ENCODE measurements at regions not wholly inside any gene's neighbourhood (a gene's known extent, or its start where the extent isn't known, plus 50 kb on each side); places are given as distances from the start of the nearest gene placed in this dataset.

DNA sequence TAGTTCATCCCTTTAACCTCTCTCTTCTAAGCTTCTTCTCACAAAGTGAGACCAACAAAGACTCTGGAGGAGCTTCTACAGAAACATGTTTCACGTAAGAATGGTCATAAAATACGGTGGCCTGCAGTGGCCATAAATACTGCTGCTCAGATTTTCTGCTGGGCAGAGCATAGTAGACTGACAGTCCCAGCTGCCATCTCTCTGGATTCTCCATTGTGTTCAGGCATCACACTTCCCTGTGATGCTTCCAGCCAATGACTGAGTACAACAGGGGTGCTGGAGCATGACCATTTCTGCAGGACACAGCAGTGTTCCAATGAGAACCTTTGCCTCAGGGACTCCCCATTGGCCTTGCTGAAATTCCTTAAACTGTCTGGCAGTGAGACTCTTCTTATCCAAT, 392.6 kb downstream of the MMUT start:
- Histone ChIP-seq H3K4me3 (no peak overlapping the region), H3K27ac (no peak overlapping the region), H3K27me3 (no peaks in the 10 kb centered on the region), H3K9me3 (no peaks in the 10 kb centered on the region), H3K36me3 (no peaks in the 10 kb centered on the region), H3K4me1 (ENCODE audit: insufficient read depth) (no peaks in the 10 kb centered on the region)
- intact Hi-C loops (cut with DNase I): no loop called here
- TF ChIP-seq, protein P1, sequence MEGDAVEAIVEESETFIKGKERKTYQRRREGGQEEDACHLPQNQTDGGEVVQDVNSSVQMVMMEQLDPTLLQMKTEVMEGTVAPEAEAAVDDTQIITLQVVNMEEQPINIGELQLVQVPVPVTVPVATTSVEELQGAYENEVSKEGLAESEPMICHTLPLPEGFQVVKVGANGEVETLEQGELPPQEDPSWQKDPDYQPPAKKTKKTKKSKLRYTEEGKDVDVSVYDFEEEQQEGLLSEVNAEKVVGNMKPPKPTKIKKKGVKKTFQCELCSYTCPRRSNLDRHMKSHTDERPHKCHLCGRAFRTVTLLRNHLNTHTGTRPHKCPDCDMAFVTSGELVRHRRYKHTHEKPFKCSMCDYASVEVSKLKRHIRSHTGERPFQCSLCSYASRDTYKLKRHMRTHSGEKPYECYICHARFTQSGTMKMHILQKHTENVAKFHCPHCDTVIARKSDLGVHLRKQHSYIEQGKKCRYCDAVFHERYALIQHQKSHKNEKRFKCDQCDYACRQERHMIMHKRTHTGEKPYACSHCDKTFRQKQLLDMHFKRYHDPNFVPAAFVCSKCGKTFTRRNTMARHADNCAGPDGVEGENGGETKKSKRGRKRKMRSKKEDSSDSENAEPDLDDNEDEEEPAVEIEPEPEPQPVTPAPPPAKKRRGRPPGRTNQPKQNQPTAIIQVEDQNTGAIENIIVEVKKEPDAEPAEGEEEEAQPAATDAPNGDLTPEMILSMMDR (IDR thresholded peaks at IDR 0.05): no peak
- TF ChIP-seq POLR2A (IDR thresholded peaks at IDR 0.05): no peak
- TF ChIP-seq EP300 (IDR thresholded peaks at IDR 0.05): no peak
- no peak for DNase-seq
- WGBS, 3 donors: 77 to 88% (median 84%) methylated on average over 2 of the region's 2 CpGs

DNA sequence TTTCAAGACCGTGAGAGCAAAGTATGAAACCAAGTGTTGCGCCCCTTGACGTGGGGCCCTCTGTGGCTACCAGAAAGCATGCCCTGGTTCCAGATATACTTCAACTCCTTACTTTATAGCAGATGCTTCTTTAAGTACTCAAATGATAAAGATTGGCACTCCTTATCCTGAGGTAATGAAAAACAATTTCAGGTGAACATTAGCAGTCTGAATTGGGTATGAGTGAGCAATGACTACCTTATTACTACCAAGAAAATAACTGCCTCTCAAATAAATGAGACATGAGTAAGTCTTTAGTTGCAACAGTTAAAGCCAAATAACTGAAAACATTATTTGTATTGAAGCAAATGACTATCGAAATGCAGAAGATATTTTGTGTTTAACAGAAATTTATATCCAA, 408.7 kb downstream of the MMUT start:
- intact Hi-C loops (cut with DNase I): no loop called here
- Histone ChIP-seq H3K4me1 (ENCODE audit: insufficient read depth) (no peaks in the 10 kb centered on the region), H3K4me3 (no peak overlapping the region), H3K9me3 (no peaks in the 10 kb centered on the region), H3K36me3 (no peaks in the 10 kb centered on the region), H3K27ac (no peak overlapping the region), H3K27me3 (no peaks in the 10 kb centered on the region)
- TF ChIP-seq, protein P1 (IDR thresholded peaks at IDR 0.05): no peak
- TF ChIP-seq POLR2A (IDR thresholded peaks at IDR 0.05) (no peak), EP300 (IDR thresholded peaks at IDR 0.05) (no peak)
- WGBS, 3 donors: 78 to 85% (median 82%) methylated on average over 4 of the region's 4 CpGs
- no peak for DNase-seq

DNA sequence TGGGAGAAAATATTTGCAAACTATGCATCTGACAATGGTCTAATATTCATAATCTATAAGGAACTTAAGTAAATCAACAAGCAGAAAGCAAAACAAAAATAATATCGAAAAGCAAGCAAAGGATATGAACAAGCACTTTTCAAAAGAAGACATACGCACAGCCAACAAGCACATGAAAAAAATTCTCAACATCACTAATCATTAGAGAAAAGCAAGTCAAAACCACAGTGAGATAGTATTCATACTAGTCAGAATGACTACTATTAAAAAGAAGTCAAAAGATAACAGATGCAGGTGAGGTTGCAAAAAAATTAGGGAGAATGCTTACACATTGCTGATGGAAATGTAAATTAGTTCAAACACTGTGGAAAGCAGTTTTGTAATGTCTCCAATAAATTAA, 410.2 kb downstream of the MMUT start:
- H3K36me3 ChIP-seq: no peaks in the 10 kb centered on the region
- no peaks in the 10 kb centered on the region for H3K9me3 ChIP-seq
- H3K27me3 ChIP-seq: no peaks in the 10 kb centered on the region
- H3K4me3 ChIP-seq: no peak overlapping the region
- TF ChIP-seq POLR2A (IDR thresholded peaks at IDR 0.05) (no peak), EP300 (IDR thresholded peaks at IDR 0.05) (no peak)
- TF ChIP-seq, protein P1 (IDR thresholded peaks at IDR 0.05): no peak
- intact Hi-C loops (cut with DNase I): no loop called here
- no peak overlapping the region for H3K27ac ChIP-seq
- WGBS, 3 donors: 84 to 94% (median 85%) methylated on average over 2 of the region's 2 CpGs
- no peaks in the 10 kb centered on the region for H3K4me1 ChIP-seq (ENCODE audit: insufficient read depth)
- DNase-seq: no peak

DNA sequence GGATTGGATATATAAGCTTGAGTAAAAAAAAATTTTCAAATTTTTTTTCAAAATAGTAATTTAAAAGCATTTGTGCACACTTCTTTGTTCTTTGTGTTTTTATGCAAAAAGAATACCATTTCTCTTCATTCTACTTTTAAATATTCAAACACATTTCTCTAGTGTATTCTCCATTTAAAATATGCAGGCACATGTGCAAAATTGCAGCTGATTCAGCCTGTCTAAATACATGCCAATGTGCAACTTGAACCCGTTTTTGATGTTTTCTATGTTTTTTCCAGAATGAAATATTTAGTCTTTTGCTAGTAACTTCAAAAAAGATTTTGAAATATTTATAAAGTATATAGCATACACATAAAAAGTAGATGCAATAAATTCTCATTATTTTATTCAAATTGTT, 411.8 kb downstream of the MMUT start:
- intact Hi-C loops (cut with DNase I): no loop called here
- Histone ChIP-seq H3K36me3 (no peaks in the 10 kb centered on the region), H3K27ac (no peak overlapping the region), H3K27me3 (no peaks in the 10 kb centered on the region), H3K4me3 (no peak overlapping the region), H3K4me1 (ENCODE audit: insufficient read depth) (no peaks in the 10 kb centered on the region), H3K9me3 (no peaks in the 10 kb centered on the region)
- DNase-seq: no peak
- no peak for TF ChIP-seq POLR2A (IDR thresholded peaks at IDR 0.05)
- TF ChIP-seq, protein P1 (IDR thresholded peaks at IDR 0.05): no peak
- no peak for TF ChIP-seq EP300 (IDR thresholded peaks at IDR 0.05)
- WGBS, 3 donors: 45 to 59% (median 54%) methylated on average over 1 of the region's 1 CpG

DNA sequence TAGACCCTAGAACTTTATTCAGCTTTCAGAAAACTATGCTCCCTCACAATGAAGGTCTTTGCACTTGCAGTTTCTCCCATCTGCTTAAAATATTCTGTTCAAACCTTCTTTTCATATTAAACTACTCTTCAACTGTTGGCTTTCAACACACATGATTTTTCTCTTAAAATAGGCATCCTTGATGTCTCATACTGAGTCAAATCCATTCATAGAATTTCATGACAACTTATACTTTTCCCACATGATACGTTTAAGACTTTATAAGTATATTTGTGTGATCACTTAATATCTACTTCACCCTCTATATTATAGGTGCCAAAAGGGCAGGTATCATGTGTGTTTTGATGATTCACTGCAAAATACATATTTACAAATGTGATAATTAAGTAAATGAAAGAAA, 412.5 kb downstream of the MMUT start:
- no peaks in the 10 kb centered on the region for H3K4me1 ChIP-seq (ENCODE audit: insufficient read depth)
- no peak for DNase-seq
- no peaks in the 10 kb centered on the region for H3K27me3 ChIP-seq
- intact Hi-C loops (cut with DNase I): no loop called here
- no peaks in the 10 kb centered on the region for H3K36me3 ChIP-seq
- no peak overlapping the region for H3K4me3 ChIP-seq
- WGBS, 3 donors: 61 to 81% (median 62%) methylated on average over 1 of the region's 1 CpG
- no peaks in the 10 kb centered on the region for H3K9me3 ChIP-seq
- H3K27ac ChIP-seq: no peak overlapping the region
- TF ChIP-seq POLR2A (IDR thresholded peaks at IDR 0.05) (no peak), EP300 (IDR thresholded peaks at IDR 0.05) (no peak)
- TF ChIP-seq, protein P1 (IDR thresholded peaks at IDR 0.05): no peak
